GM18861 (cell line): ENCODE measurements at regions not wholly inside any gene's neighbourhood (a gene's known extent, or its start where the extent isn't known, plus 50 kb on each side); places are given as distances from the start of the nearest gene placed in this dataset.
"Not testable (repeated sequence)": the region's sequence is repeated elsewhere in the genome, so short reads cannot be mapped to it uniquely, and the experiment has no call there.

Experiments used
- ATAC-seq: cut with Tn5 transposase; IDR thresholded peaks from one replicate; pipeline ENCODE4 v1.9.1; 2021; ENCODE audit not compliant: unreplicated experiment

- no peak for ATAC-seq
Measured at GRCh38 chr11:112670806-112671570, 290.2 kb upstream of the NCAM1 start.

DNA sequence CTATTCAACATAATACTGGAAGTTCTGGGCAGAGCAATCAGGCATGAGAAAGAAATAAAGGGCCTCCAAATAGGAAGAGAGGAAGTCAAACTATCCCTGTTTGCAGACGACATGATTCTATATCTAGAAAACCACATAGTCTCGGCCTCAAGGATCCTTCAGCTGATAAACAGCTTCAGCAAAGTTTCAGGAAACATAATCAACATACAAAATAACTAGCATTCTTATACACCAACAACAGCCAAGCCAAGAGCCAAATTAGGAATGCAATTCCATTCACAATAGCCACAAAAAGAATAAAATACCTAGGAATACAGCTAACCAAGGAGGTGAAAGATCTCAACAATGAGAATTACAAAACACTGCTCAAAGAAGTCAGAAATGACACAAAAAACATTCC is 287.8 kb upstream of the NCAM1 start:
- ATAC-seq, result not testable (repeated sequence)

DNA sequence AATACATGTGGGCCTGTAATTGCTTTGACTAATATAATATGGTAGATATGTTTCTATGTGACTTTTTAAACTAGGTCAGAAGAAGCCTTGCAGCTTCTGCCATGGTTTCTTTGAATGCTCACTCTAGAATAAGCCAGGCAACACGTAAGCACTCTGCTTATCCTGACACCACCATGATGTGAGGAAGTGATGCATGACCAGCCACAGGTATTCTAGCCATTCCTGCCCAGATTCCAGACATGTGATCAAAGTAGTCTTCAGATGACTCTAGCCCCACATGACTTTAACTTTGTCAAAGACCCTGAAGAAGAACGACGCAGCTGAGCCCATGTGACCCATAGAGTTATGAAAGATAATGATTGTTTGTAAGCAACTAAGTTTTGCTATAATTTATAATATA is 276.1 kb upstream of the NCAM1 start:
- ATAC-seq, result no peak

GRCh38 chr11:112689851-112690250 is 271.4 kb upstream of the NCAM1 start:
- ATAC-seq, result no peak

GRCh38 chr11:112693781-112694180 is 267.4 kb upstream of the NCAM1 start:
- no peak for ATAC-seq

- ATAC-seq, result no peak
Measured at GRCh38 chr11:112694245-112694644, 267.0 kb upstream of the NCAM1 start.

DNA sequence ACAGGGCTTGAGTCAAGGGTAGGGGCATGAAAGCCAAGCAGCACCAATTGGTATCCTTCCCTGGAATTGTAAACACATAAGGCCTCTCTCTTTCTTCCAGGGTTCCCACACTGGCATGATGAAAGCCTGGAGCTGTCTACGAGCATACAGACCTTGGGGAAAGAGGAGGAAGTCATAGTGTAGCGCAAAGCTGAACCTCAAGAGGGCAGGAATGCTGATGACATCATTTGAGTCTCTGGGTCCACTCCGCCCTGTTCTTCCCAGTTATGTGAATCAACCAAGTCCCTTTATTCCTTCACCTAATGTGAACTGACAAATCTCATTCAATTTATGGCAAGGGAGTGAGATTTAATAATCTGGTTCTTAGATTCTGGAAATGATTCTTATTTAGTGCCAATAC is 266.4 kb upstream of the NCAM1 start:
- no peak for ATAC-seq

- no peak for ATAC-seq
Measured at GRCh38 chr11:112697391-112698178, 263.6 kb upstream of the NCAM1 start.

DNA sequence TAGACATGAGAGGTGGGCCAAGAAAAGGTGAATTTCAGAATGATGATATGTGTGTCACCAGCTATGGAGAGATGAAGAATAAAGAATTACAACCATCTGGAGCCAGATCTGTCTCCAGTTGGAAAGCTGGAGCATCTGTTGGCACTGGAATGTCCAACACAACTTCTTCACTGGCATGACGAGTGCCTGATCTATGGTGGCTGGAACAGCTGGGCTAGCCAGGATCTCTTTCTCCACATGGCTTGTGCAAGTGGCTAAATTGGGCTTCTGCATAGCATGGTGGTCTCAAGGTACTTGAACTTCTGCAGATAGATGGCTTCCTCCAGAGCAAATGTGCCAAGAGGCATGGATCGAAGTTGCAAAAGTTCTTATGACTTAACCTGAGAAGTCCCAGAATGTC is 256.1 kb upstream of the NCAM1 start:
- ATAC-seq, result no peak

- no peak for ATAC-seq
Measured at GRCh38 chr11:112706863-112707262, 254.4 kb upstream of the NCAM1 start.

DNA sequence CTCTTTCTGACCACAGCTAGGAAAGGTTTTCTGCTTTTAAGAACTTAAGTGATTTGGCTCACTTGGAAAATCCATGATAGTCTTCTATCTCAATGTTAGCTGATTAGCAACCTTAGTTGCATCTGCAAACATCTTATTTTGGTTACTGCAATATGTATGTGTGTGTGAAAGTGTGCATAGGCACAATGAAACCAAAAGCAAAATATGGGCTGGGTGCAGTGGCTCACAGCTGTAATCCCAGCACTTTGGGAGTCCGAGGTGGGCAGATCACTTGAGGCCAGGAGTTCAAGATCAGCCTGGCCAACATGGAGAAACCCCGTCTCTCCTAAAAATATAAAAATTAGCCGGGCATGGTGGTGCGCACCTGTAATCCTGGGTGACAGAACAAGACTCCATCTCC is 246.9 kb upstream of the NCAM1 start:
- ATAC-seq, result not testable (repeated sequence)

DNA sequence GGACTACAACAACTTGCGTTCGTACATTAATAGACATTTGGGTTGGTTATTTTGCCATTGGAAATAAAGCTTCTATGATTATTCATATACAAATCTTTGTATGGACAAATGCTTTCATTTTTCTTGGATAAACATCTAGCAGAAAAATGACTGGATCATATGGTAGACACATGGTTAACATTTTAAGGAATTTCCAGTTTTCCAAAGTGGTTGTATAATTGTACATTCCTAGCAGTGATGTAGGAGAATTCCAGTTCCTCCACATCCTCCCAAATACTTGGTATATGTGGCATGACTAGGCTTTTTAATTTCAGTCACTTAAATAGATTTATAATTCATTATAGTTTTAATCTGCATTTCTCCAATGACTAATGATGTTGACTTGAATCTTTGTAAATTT is 246.2 kb upstream of the NCAM1 start:
- ATAC-seq, result no peak

GRCh38 chr11:112718483-112718882 is 242.7 kb upstream of the NCAM1 start:
- ATAC-seq, result no peak

- no peak for ATAC-seq
Measured at GRCh38 chr11:112719736-112720525, 241.3 kb upstream of the NCAM1 start.

GRCh38 chr11:112722148-112722547 is 239.1 kb upstream of the NCAM1 start:
- ATAC-seq, result no peak

GRCh38 chr11:112722876-112723275 is 238.3 kb upstream of the NCAM1 start:
- no peak for ATAC-seq

GRCh38 chr11:112723676-112724495 is 237.3 kb upstream of the NCAM1 start:
- ATAC-seq, result no peak

GRCh38 chr11:112724496-112724790 is 236.8 kb upstream of the NCAM1 start:
- no peak for ATAC-seq

DNA sequence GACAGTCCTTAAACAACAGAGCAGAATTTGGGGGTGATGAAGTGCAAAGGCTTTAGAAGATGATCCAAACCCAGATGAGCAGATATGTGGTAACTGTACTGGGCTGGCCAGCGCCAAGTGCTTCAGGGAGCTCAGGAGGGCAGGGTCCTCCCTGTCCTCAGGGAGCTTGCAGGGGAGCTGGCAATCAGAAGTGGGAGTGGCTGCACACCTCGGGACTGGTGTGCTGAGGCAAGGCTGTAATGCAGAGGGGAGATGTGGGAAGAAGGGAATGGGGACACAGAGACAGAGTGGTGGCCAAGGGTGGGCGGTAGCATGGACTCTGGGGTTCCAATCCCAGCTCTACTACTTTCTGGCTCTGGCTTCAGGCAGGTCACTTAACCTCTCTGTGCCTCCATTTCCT is 235.6 kb upstream of the NCAM1 start:
- ATAC-seq, result no peak

GRCh38 chr11:112727341-112727841 is 233.8 kb upstream of the NCAM1 start:
- no peak for ATAC-seq

- no peak for ATAC-seq
Measured at GRCh38 chr11:112728288-112728687, 232.9 kb upstream of the NCAM1 start.
